KMS-11 (cell line): ENCODE measurements at regions not wholly inside any gene's neighbourhood (a gene's known extent, or its start where the extent isn't known, plus 50 kb on each side); places are given as distances from the start of the nearest gene placed in this dataset.

Source experiments
- H2AFZ ChIP-seq: fragments of 200-600 bp; sonication (generic); 2 replicates; pipeline ENCODE4 v1.6.1; 2016; ENCODE audit warnings: antibody characterized with exemption, mixed run types, low read depth
- H3K27ac ChIP-seq: fragments of 200-600 bp; sonication (generic); 2 replicates; pipeline ENCODE4 v1.6.1; 2016; ENCODE audit warnings: mild to moderate bottlenecking, mixed run types
- H3K27me3 ChIP-seq: fragments of 200-600 bp; sonication (generic); 2 replicates; pipeline ENCODE4 v1.6.1; 2017; ENCODE audit warnings: mild to moderate bottlenecking, low read depth, mixed run types, moderate library complexity; ENCODE audit not compliant: insufficient read depth
- H3K36me3 ChIP-seq: fragments of 200-600 bp; sonication (generic); 2 replicates; pipeline ENCODE4 v1.6.1; 2017; ENCODE audit warnings: mild to moderate bottlenecking, mixed run types; ENCODE audit not compliant: insufficient read depth
- H3K4me1 ChIP-seq: fragments of 200-600 bp; sonication (generic); 2 replicates; pipeline ENCODE4 v1.6.1; 2016; ENCODE audit warnings: mild to moderate bottlenecking, low read depth, mixed run types; ENCODE audit not compliant: poor library complexity, severe bottlenecking
- H3K4me2 ChIP-seq: fragments of 200-600 bp; sonication (generic); 2 replicates; pipeline ENCODE4 v1.7.0; 2016; ENCODE audit warnings: mild to moderate bottlenecking, mixed run types
- H3K4me3 ChIP-seq: fragments of 200-600 bp; sonication (generic); IDR thresholded peaks from 2 replicates; pipeline ENCODE4 v1.6.1; 2017; ENCODE audit warnings: low read depth, low read length, mixed read lengths; ENCODE audit not compliant: insufficient read depth
- H3K79me2 ChIP-seq: fragments of 200-600 bp; sonication (generic); 2 replicates; pipeline ENCODE4 v1.6.1; 2016; ENCODE audit warnings: low read depth, mixed run types; ENCODE audit not compliant: insufficient read depth
- H3K9ac ChIP-seq: fragments of 200-600 bp; sonication (generic); 2 replicates; pipeline ENCODE4 v1.6.1; 2016; ENCODE audit warnings: mild to moderate bottlenecking, mixed run types
- H4K20me1 ChIP-seq: fragments of 200-600 bp; sonication (generic); 2 replicates; pipeline ENCODE4 v1.6.1; 2016; ENCODE audit warnings: mild to moderate bottlenecking, mixed run types; ENCODE audit not compliant: insufficient read depth
- TF ChIP-seq, protein P1 (sequence below): fragments of 200-600 bp; sonication (generic); conservative IDR thresholded peaks from 2 replicates; pipeline ENCODE4 v1.6.1; 2017; ENCODE audit warnings: low read depth, mild to moderate bottlenecking, antibody characterized with exemption, low read length, moderate library complexity, mixed read lengths

DNA sequence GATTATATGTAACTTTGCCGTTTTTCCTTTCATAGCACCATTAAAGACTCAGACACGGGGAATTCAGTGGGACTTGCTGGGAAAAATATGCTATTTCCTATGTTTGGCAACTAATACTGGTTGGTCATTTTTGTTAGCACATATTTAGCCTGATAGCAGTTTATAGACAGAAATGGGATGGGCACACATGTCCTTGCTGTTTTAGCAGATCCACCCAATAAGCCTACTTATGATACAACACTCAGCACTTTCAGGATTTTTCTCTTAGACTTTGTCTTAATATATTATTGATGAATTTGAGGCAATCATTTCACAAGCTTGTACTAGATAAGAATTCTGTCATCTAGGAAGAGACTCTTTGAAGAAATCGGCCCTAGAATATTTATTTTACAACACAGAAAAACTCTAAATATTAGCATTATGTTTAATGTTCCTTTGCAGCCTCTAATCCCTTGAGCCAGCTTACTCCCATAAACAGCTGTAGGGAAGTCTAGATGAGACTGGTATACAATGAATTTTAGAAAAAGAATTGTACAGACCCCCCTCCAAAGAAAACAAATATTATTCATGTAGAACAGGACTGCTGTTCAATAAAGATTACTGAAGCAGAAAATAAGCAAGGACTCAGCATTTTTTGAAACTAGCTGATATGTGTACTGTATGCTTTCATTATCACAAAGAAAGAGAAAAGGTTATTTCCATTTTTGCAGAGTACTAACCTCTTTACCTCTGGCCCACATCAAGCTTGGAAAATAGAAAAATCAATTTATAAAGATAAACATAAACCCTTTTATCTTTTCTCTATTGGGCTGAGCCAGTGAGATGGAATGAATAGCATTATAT, 656.8 kb upstream of the SGO1 start:
- Histone ChIP-seq H2AFZ (no peak overlapping the region), H3K9ac (no peak overlapping the region), H3K27ac (no peak overlapping the region), H3K4me2 (no peak overlapping the region), H3K36me3 (no peaks in the 10 kb centered on the region), H3K4me3 (no peak overlapping the region), H3K4me1 (no peaks in the 10 kb centered on the region), H3K79me2 (no peaks in the 10 kb centered on the region), H3K27me3 (no peaks in the 10 kb centered on the region), H4K20me1 (no peaks in the 10 kb centered on the region)
- TF ChIP-seq, protein P1, sequence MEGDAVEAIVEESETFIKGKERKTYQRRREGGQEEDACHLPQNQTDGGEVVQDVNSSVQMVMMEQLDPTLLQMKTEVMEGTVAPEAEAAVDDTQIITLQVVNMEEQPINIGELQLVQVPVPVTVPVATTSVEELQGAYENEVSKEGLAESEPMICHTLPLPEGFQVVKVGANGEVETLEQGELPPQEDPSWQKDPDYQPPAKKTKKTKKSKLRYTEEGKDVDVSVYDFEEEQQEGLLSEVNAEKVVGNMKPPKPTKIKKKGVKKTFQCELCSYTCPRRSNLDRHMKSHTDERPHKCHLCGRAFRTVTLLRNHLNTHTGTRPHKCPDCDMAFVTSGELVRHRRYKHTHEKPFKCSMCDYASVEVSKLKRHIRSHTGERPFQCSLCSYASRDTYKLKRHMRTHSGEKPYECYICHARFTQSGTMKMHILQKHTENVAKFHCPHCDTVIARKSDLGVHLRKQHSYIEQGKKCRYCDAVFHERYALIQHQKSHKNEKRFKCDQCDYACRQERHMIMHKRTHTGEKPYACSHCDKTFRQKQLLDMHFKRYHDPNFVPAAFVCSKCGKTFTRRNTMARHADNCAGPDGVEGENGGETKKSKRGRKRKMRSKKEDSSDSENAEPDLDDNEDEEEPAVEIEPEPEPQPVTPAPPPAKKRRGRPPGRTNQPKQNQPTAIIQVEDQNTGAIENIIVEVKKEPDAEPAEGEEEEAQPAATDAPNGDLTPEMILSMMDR = no peak

DNA sequence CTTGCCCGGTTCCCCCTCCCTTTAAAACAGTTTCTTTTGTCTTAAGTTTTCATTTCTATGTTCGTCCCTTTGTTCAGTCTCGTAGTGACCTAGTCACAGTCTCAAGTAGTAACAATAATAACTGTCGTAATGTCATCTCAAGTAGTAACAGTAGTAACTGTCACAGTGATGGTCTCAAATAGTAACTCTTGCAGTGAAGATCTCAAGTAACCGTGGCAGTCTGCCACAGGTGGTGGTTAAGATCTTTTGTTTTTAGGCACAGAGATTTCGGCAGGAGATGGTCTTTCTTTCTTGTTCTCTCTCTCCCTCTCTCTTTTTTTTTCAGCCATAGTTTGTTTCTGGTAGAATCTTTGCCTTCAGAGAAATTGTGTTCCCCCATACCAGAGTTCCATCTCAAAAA, 656.0 kb upstream of the SGO1 start:
- Histone ChIP-seq H3K4me3 (no peak overlapping the region), H3K79me2 (no peaks in the 10 kb centered on the region), H3K36me3 (no peaks in the 10 kb centered on the region), H3K9ac (no peak overlapping the region), H3K27ac (no peak overlapping the region), H2AFZ (no peak overlapping the region), H4K20me1 (no peaks in the 10 kb centered on the region), H3K27me3 (no peaks in the 10 kb centered on the region), H3K4me1 (no peaks in the 10 kb centered on the region), H3K4me2 (no peak overlapping the region)
- TF ChIP-seq, protein P1 = no peak

GRCh38 chr3:20837676-20838302, 651.8 kb upstream of the SGO1 start:
- H3K36me3 ChIP-seq = no peaks in the 10 kb centered on the region
- H3K79me2 ChIP-seq = no peaks in the 10 kb centered on the region
- no peak overlapping the region for H3K27ac ChIP-seq
- TF ChIP-seq, protein P1 = no peak
- H4K20me1 ChIP-seq = no peaks in the 10 kb centered on the region
- no peak overlapping the region for H2AFZ ChIP-seq
- H3K4me3 ChIP-seq = no peak overlapping the region
- no peak overlapping the region for H3K9ac ChIP-seq
- no peaks in the 10 kb centered on the region for H3K27me3 ChIP-seq
- no peak overlapping the region for H3K4me2 ChIP-seq
- H3K4me1 ChIP-seq = no peaks in the 10 kb centered on the region

DNA sequence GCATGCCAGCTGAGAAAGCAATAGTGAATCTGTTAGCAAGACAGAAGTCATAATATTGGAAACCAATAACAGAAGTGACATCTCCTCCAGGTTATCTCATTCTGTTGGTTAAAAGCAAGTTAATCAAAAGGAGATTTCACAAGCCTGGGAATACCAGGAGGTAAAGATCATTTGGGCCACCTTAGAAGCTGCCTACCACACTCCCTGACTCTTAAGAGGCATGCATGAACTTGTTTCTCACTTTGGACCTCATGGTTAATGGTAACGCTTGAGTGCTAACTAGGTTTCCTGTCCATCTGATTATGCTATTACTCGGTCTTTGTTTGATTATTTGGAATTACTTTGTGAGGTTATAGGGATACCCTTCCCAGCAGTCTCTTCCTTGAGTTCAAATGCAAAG, 650.8 kb upstream of the SGO1 start:
- H3K9ac ChIP-seq = no peak overlapping the region
- no peak overlapping the region for H3K27ac ChIP-seq
- H3K4me2 ChIP-seq = no peak overlapping the region
- TF ChIP-seq, protein P1 = no peak
- H3K79me2 ChIP-seq = no peaks in the 10 kb centered on the region
- no peaks in the 10 kb centered on the region for H3K36me3 ChIP-seq
- no peaks in the 10 kb centered on the region for H4K20me1 ChIP-seq
- H2AFZ ChIP-seq = no peak overlapping the region
- no peak overlapping the region for H3K4me3 ChIP-seq
- no peaks in the 10 kb centered on the region for H3K27me3 ChIP-seq
- H3K4me1 ChIP-seq = no peaks in the 10 kb centered on the region
